ENCODE measurements at regions not wholly inside any gene's neighbourhood (a gene's known extent, or its start where the extent isn't known, plus 50 kb on each side); places are given as distances from the start of the nearest gene placed in this dataset.
"Not testable (repeated sequence)": the region's sequence is repeated elsewhere in the genome, so short reads cannot be mapped to it uniquely, and the experiment has no call there.

- H3K36me3 ChIP-seq = no peaks in the 10 kb centered on the region
These were observed 153.2 kb downstream of the ZNF486 start for GRCh38 chr19:20320191-20320590.

DNA sequence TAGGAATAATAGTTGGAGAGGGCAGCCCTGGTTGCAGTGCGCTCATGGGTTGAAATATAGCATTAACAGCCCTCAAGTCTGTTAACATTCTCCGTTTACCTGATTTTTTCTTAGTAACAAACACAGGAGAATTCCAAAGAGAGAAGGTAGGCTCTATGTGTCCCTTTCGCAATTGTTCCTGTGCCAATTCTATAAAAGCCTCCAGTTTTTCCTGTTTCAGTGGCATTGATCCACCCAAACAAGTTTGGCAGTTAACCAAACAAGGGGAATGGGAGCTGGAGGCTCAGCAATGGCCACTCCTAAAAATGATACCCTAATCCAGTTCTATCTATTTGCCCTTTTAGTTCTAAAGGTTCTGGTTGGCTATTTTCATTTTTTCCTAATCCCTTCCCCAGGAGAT lies 151.6 kb downstream of the ZNF486 start:
- Histone ChIP-seq H3K4me1 (no peaks in the 10 kb centered on the region), H3K9me3 (no peaks in the 10 kb centered on the region), H3K27ac (no peak overlapping the region), H3K4me3 (no peak overlapping the region), H3K36me3 (no peaks in the 10 kb centered on the region), H3K27me3 (no peaks in the 10 kb centered on the region)
- no peak for TF ChIP-seq CTCF (IDR thresholded peaks at IDR 0.05)
- TF ChIP-seq POLR2A (IDR thresholded peaks at IDR 0.05) = no peak
- no peak for DNase-seq

More at GRCh38 chr19:20320191-20320590, 153.2 kb downstream of the ZNF486 start:
- H3K4me1 ChIP-seq = no peaks in the 10 kb centered on the region
- no peak for TF ChIP-seq POLR2A (IDR thresholded peaks at IDR 0.05)
- TF ChIP-seq CTCF (IDR thresholded peaks at IDR 0.05) = no peak
- no peak for DNase-seq
- no peaks in the 10 kb centered on the region for H3K27me3 ChIP-seq
- H3K27ac ChIP-seq = no peak overlapping the region
- H3K4me3 ChIP-seq = no peak overlapping the region
- no peaks in the 10 kb centered on the region for H3K9me3 ChIP-seq

- Histone ChIP-seq H3K4me1 (no peaks in the 10 kb centered on the region), H3K27ac (no peak overlapping the region), H3K4me3 (no peak overlapping the region), H3K9me3 (peaks cover 0 to 3% (median 0%) of the 10 kb centered on the region in 4 donors), H3K36me3 (no peaks in the 10 kb centered on the region), H3K27me3 (no peaks in the 10 kb centered on the region)
- no peak for DNase-seq
- TF ChIP-seq CTCF (IDR thresholded peaks at IDR 0.05) = no peak
- TF ChIP-seq POLR2A (IDR thresholded peaks at IDR 0.05) = no peak
These were observed 148.5 kb downstream of the ZNF486 start for GRCh38 chr19:20315543-20315942.

- TF ChIP-seq CTCF (IDR thresholded peaks at IDR 0.05) (no peak), POLR2A (IDR thresholded peaks at IDR 0.05) (no peak)
- Histone ChIP-seq H3K27ac (no peak overlapping the region), H3K36me3 (no peaks in the 10 kb centered on the region), H3K27me3 (no peaks in the 10 kb centered on the region), H3K4me3 (no peak overlapping the region), H3K9me3 (peaks cover 0 to 3% (median 0%) of the 10 kb centered on the region in 4 donors), H3K4me1 (no peaks in the 10 kb centered on the region)
- no peak for DNase-seq
These were observed 146.9 kb downstream of the ZNF486 start for GRCh38 chr19:20313894-20314293.

DNA sequence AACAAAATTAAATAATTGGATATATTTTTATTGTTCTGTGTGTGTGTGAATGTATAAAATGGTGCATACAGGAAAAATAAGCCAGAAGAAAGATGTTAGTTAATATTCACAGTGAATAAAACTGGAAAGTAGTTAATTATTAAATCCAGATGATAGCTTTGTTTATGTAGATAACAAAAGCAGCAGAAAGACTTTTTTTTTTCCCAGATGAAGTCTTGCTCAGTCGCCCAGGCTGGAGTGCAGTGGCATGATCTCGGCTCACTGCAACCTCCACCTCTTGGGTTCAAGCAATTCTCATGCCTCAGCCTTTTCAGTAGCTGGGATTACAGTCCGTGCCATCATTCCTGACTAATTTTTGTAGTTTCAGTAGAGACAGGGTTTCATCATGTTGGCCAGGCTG lies 140.1 kb downstream of the ZNF486 start:
- TF ChIP-seq POLR2A (IDR thresholded peaks at IDR 0.05) (no peak), CTCF (IDR thresholded peaks at IDR 0.05) (no peak)
- Histone ChIP-seq H3K27ac (no peak overlapping the region), H3K9me3 (no peaks in the 10 kb centered on the region), H3K4me1 (no peaks in the 10 kb centered on the region), H3K36me3 (no peaks in the 10 kb centered on the region), H3K27me3 (no peaks in the 10 kb centered on the region), H3K4me3 (no peak overlapping the region)
- no peak for DNase-seq

DNA sequence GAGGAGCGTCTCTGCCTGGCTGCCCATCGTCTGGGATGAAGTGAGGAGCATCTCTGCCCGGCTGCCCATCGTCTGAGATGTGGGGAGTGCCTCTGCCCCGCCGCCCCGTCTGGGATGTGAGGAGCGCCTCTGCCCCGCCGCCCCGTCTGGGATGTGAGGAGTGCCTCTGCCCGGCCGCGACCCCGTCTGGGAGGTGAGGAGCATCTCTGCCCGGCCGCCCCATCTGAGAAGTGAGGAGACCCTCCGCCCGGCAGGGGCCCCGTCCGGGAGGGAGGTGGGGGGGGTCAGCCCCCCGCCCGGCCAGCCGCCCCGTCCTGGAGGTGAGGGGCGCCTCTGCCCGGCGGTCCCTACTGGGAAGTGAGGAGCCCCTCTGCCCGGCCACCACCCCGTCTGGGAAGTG lies 129.3 kb downstream of the ZNF486 start:
- H3K27ac ChIP-seq, H3K4me1 ChIP-seq, DNase-seq, H3K27me3 ChIP-seq, H3K9me3 ChIP-seq, H3K36me3 ChIP-seq, H3K4me3 ChIP-seq: not testable (repeated sequence)
